ENCODE measurements at regions not wholly inside any gene's neighbourhood (a gene's known extent, or its start where the extent isn't known, plus 50 kb on each side); places are given as distances from the start of the nearest gene placed in this dataset.

DNA sequence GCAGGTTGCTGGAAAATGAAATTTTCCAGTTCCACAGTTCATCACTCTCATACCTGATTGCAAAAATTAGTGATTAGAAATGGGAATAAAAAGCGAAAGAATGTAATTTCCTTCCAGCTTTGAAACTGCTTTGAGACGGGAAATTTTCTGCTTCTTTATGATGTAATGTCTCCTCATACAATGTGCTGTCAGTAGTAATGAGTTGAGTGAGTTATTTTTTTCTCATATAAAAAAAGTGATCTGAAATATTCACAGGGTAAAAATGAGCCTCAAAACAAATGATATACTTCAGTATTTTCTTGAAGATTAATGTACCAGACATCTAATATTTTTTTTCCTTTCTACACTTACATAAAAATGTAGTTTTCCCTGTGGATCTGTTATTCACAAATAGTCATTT is 179.1 kb upstream of the FAT4 start:
- no peak for DNase-seq

DNA sequence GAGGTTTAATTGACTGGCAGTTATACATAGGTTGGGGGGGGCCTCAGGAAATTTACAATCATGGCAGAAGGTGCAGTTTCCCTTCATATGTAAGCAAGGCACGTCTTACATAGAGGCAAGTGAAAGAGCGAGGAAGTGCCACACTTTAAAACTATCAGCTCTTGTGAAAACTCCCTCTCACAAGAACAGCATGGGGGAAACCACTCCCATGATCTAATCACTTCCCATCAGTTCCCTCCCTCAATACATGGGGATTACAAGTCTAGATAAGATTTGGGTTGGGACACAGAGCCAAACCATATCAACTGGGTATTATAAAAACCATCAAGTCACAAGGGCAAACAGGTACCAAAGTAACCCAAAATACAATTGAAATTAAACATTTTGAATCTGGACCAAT is 182.0 kb upstream of the FAT4 start:
- DNase-seq: no peak

DNA sequence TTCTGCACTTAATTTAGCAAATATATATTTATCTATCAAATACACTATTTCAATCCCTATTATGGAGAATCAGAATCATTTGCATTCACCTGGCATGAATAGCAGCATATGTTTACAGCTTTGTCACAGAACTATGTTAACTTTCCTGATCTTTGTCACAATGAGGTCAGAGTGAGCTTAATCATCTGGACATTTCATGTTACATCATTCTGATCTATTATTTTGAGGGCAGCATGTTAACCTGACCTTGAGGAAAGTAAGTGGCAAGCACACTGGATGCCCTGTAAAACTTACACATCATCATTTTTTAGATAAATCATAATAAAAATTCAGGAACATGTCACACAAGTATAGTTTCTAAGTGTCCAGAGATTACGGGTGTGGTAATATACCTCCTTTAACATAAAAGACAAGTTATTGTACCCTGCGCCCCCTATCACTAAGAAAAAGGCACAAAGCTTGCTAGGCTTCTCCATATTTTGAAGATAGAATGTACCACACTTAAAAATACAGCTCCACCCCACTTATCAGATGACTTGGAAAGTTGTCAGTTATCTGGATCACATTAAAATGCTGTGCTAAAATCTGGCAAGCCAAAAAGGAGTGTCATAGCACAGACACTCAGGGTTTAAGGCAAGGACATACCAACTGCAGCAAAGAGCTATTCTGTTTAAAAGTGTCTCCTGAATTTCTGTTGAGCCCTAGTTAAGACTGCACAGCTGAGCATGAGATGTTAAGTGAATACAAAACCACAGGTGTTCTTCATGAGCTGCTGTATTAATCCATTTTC is 182.7 kb upstream of the FAT4 start:
- DNase-seq: no peak

DNA sequence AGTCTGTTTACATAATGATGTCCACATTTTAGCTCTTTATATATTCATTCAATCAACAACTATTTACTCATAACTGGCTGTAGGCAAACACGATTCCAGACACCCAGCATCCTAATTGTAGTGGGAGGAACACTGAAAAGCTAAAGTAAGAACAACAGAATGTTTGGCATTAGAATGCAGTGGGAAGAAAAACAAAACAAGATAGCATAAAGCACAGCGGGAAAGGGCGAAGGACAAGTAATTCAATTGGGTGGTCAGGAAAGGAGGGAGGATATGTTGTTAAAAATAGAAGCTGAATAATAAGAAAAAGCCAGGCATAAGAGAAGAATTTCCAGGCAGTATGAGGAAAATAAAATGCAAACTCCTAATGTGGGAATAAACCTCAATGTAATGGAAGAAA is 189.5 kb upstream of the FAT4 start:
- no peak for DNase-seq

DNA sequence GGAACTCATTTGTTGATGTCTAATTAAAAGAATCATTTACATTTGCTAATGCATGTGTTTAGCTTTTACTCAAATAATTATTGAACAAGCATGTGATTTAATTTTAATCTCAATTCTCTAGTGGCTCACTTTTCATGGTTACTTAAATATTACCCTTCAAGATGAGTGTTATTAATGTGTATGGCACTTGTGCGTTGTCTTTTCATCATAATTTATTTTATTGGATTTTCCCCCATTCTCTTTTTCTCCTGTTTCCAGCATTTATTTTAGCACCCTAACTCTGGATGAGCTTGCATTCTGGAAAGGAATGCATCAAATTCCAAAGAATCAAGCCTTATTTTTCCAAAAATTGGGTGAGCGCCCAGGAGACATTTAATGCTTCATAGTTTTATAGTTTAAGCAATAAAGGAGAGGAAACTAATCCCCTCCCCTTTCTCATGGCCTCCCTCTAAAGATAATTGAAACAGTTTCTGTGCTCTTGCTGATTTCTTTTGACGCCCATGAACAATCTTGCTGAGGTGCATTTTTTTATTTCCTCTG is 191.1 kb upstream of the FAT4 start:
- no peak for DNase-seq

DNA sequence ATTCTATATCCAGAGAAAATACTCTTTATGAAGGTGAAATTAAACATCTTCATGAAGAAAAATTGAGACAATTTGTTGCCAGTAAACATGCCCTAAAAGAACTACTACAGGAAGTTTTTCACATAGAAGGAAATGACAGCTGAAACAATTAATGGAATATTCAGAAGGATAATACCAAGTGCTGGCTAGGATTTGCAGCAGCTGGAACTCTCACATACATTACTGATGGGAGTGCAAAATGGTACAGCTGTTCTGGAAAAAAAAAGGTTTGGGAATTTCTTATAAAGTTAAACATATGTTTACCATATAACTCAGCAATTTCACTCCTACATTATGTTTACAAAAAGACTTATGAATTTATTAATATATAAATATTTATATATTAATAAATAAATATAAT is 193.2 kb upstream of the FAT4 start:
- no peak for DNase-seq

DNA sequence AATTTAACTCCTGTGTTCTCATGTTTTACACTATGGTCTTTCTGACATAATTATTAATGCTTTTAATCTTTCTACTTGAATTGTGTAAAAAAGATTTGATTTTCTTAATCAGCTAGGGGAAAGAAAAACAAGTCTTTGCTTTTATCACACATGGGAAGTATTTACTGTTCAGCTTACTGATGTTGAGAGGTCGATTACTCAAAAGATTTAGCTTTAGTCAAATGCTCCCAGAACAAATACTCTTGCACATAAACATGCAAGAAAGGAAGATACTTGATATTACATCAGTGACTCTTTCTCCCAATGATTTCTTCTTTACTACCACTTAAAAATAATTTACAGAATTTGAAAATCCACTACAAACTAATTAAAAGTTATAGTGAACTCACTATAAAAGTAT is 198.3 kb upstream of the FAT4 start:
- DNase-seq: no peak

DNA sequence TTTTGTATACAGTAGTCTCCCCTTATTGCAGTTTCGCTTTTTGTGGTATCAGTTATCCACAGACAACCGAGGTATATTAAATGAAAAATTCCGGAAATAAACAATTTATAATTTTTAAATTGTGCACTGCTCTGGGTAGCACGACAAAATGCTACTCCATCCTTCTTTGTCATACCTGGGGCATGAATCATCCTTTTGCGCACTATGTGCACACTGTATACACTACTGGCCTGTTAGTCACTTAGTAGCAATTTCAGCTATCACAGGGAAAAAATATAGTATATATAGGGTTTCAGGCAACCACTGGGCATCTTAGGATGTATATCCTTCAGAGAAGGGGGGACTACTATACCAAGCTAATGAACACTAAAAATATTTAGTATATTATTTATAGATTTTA is 198.8 kb upstream of the FAT4 start:
- DNase-seq: no peak

DNA sequence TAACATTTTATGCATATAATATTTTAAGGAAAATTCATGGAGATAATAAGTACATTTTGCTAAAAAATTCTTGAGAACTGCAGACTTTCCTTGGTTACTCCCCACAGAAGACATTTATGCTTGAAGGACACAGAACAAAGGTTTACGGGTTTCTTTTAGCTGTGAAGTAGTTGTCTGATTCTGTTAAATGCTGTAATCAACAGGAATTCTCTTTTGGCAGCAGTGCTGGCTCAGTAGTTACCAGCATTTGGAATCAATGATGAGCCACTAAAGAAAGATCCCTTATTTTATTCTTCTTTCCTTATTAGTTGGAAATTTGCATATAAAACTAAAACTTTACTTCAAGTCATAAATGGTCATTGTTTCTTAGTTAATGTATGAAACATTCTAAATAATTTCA is 199.3 kb upstream of the FAT4 start:
- DNase-seq: no peak

DNA sequence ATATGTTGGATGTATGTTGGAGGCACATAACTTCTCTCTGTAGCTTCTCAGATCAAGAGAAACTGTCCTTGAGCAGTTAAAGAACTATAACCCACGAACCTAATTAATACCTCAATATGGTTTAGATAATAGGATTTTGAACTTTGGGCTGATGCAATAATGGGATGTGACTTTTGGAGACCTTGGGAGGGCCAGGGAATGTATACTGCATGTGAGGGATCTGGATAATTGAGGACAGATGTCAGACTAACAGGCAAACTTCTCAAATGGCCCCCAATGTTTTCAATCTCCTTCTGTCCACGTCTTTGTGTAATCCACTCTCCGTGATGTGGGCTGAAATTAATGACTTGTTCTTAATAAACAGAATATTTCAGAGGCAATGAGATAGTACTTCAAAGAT is 202.2 kb upstream of the FAT4 start:
- DNase-seq: no peak

DNA sequence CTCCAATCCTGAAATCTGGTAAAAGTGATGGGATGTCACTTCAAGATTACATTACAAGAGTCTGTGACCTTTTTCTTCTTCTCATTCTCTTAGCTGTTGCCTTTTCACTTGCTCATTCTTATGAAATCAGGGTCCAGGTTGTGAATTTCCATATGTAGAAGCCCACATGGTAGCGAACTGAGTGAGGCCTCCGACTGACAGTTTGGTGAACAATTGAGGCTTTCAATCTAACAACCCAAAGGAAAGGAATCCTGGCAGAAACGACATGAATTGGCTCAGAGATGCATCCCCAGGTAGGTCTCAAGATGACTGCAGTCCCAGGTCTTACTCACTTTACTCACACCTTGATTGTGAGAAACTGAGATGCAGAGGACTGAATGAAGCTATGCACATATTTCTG is 203.4 kb upstream of the FAT4 start:
- DNase-seq: no peak

DNA sequence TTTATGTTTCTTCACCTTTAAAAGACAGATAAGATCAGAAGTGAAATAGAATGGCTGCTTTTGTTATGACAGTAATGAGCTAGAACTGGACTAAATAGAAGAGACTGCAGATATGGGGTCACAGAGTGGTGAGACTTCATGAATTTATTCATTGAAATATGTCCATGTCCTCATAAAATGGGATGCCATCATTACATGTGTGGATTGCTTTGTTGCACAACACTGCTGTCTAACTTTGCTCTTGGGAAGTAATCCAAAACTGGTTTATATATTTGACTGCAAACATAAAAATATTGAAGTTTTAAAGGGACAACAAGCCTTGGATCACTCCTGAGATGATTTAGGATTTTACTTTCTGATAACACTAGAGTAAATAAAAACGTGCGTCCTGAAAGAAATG is 209.2 kb upstream of the FAT4 start:
- DNase-seq: no peak

DNA sequence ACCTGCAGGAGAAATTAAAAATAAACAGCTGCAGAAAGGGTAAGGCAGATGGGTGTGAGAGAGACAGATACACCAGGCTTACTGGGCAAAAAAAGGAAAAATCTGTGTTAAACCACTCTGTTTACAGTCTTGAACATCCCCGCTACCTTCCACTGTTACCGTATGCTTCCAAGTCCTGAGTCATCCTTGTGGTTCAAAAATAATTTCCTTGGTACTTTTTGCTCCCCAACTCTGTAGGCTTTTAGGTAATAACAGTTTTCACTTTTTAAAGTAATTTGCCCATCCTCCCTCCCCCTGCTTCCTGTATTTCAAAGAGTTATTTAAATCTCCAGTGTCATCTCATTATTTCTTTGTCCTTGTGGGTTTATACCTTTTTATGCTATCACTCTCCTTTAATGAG is 210.1 kb upstream of the FAT4 start:
- no peak for DNase-seq

DNA sequence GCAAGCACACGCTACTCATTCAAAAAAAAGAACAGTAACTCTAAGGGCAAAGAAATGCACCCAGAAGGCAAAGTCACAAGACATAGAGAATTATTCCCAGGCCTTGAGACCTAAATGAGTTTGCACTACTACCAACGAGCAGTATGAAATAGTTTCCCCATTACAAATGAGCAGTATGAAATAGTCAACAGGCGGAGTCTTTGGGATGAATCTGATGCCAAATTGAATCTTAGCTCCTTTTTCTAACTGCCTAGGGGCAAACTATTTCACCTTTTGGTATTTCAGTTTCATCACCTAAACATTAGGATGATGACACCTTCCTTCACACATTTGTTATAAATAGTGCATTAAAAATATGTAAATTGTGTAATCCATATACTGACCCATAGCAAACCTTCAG is 213.0 kb upstream of the FAT4 start:
- no peak for DNase-seq

DNA sequence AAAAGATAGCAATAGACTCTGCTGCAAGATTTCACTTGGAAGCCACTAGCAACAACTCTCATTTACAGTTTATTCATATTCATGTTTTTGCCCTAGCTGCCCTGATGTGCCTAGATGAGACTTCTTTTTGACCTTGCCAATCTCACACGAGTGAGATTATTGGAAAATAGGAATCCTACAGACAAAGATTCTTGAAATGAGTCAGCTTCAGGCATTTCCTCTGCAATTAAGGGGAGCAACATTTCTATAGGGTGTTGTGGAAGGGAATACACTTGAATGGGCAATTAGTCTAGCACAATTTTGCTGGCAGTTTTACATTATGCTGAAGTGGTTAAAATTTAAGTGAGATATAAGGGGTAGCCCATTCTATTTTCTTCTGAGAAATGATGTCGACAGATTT is 217.0 kb upstream of the FAT4 start:
- DNase-seq: no peak

DNA sequence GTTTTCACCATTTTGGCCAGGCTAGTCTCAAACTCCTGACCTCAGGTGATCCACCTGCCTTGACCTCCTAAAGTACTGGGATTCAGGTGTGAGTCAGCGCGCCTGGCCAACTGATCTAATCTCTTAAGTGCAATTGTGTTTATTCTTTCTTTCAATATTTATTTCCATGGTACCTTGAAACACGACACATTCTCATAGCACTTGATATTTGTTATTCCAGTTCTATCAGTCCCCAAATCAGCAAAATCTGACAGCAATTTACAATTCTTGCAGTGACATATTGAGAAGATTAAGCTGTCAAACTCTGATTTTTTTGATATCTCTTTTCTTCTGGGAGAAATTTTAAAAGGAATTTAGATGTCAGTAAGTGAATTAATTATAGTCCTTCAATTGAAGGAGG is 218.1 kb upstream of the FAT4 start:
- DNase-seq: no peak

DNA sequence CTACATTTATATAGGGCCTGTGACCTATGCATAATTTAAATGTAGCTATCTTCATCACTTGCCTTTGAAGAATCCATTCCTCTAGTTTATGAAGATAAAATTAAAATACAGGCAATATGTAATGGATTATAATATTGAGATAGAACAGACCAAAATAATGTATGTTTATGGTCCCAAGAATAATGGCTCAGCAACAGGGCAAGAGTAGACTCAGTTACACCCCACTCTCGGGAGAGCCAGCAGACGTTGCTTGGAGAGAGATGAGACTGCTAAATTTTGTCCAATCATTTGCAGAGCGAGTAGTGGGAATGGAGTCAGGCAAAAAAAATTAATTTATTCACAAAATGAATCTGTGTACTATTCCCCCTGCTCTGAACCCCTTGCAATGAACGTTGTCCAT is 223.2 kb upstream of the FAT4 start:
- DNase-seq: no peak

DNA sequence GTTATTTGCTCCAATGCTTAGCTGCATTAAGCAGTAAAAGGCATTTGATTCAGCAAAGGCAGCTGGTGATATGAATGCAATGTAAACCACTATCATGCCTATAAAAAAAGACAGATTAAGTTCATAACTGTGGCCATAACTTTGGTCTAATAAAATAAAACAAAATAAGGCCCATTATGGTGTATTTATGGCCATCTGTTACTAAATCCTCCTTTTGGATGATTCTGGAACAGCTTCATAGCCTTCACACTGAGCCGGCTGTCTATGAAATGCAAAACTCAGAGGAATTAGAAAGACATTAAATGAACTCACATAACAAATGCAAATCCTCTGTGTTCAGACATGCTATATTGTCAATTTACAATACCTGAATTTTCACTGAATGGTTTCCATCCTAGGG is 223.7 kb upstream of the FAT4 start:
- no peak for DNase-seq

DNA sequence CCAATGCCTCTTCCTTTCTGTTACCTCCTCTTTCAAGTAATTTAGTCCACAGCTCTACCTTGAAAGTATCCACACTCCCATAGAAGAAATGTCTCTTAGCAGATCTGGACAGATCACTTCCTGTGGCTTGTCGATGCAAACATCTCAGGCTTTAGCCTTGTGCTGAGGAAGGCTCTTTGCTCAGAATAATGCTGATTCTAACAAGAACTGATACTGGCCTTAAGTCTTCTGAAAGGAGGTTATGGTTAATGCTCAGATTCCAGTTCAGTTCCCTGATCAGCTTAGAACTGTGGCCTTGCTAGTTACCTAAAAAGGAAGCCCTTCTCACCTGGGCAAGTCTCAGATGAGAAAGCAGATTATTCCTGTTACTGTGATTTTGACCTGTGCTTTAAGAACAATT is 230.1 kb upstream of the FAT4 start:
- no peak for DNase-seq

DNA sequence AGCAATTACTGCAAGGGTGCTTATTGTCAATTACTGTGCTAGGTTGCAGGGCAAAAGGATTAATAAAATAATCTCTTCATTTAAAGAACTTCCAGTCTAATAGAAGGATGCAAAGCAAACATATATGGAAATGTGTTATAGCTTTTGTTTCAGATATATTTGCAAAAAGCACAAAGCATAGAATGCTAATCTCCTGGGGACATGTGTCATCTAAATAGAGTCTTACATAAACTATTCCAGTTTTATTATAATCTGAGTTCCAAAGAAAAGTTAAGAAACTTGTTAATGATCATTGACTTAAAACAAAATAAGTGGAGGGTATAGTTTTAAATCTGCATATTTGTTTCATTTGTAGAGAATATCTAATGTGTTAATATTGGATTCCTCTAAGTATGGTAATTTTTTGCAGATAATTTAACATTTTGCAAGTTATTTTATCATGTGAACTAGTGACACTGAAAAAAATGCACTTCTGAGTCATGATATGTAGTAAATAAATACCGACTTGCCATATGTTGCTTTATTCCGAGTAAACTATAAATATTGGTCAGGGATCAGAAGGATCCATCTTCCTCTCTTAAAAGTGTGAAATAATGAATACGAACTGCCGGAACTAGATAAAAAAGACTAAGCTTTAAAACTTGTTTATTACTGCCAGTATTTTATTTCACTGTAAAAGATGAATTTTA is 231.9 kb upstream of the FAT4 start:
- no peak for DNase-seq

DNA sequence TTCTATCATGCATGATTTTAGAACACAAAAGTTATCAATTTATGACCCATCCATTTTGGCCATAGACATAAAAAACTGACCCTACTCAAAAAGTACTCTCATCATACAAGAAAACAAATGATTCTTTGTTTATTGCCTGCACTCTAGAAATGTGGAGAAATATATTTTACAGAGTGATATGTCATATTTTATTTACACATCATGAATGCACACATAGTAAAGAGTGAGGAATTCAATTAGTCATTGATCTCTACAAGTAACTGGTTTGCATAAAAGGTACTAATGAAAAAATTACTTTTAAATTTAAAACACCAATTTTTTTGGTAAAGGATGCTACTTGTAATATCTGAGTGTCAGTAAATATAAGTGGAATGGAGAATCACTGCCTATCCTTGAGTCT is 242.5 kb upstream of the FAT4 start:
- no peak for DNase-seq

DNA sequence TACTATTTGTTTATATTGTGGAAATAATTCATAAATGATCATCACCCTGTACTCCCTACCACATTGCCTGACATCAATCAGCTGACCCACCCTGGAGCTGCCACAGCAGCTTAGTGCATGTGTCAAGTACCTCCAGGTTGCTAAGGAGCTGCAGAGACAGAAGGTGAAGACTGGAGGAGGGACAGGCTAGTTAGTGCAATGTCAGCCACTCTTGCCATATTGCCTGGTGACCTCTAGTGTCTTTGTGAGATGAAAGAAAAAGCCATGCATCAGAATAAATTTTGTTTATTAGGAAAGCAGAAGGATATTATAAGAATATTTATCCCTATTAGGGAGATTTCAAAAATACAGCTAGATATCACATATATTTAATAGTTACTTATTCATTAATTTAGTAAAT is 243.9 kb upstream of the FAT4 start:
- DNase-seq: no peak

DNA sequence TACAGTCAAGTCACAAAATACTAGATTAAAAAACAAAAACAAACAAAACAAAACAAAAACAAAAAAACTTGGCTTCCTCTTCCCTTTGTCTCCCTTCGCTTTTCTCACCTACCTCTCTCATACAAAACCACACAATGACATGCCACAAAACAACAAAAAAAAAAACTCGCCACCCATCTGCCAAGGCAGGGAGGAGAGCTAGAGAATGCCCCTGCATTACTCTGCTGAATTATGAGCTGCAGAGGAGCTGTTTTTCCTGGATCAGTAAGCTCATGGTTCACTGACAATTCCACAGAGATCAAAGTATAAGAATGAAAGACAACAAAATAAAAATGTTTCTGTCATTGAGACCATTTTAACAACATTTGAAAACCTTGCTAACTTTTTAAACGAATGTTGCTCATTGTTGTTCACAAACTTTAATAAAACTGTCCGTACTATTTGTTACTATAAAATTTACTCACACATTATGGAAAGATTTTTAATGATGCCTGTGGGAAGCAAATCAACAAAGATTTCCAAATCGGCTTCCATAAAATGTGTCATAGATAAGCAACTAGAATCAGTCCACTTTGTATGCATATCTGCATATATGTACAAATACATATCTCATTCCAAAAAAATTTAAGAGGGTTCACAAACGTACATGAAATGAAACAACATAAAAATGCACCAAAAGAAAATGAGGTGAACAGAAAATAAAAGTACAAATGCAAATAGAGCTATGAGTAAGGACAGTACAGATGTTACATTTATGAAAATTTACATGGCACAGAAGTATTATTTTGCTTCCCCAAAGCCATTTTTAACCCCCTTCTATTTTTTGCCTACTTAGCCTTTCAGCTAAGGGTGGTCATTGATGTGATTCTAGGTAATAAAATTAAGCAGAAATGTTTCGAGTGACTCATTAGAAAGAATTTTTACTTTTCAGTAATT is 252.4 kb upstream of the FAT4 start:
- DNase-seq: no peak

DNA sequence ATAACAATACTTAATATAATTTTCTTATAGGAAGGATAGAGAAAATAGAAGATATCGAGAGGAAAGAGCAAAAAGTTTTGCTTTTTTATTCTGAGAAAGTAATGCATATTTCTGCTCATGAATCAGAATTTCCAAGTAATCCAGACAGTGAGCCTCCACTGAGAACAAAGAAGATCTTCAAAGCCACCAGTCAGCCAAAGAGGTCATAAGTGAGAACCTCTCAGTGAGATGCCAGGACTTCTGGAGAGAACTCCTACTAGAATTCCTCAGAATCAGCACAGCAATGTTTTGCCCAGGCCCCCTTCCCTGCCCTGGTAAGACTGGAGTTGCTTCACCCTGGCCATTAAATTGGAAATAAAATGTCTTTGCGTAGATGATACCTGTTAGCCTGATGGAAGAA is 254.4 kb upstream of the FAT4 start:
- DNase-seq: no peak

Measured in SIG-M5 (cell line).